ENCODE measurements at regions not wholly inside any gene's neighbourhood (a gene's known extent, or its start where the extent isn't known, plus 50 kb on each side); places are given as distances from the start of the nearest gene placed in this dataset.

- Histone ChIP-seq H3K36me3 (replicated peaks; ENCODE audit: control insufficient read depth, insufficient read depth, low read length) (no peaks in the 10 kb centered on the region), H3K27me3 (ENCODE audit: control insufficient read depth, insufficient read depth, low read length) (no peaks in the 10 kb centered on the region), H3K4me3 (ENCODE audit: insufficient read depth, low read depth, low read length) (no peak overlapping the region)
- DNase-seq: no peak
Measured at GRCh38 chr11:113602483-113602882, 103.6 kb downstream of the TMPRSS5 start.

DNA sequence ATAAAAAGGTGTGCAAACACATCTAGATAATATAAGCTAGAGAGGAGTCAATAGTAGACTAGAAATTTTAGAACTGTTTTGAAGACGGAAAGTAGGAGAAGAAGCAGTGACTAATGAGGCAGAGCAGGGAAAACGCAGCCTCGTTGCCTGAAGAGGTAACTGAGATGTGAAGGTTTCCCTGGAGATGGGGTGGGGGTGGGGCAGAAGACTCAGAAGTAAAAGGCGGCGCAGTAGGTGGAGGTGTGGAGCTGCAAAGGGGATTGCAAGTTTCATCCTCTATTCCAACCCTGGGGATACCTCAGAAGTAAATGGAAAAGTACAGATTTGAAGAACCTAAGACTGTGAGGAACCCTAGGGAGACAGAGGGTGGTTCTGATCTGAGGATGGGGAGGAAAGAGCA, 109.5 kb downstream of the TMPRSS5 start:
- no peaks in the 10 kb centered on the region for H3K36me3 ChIP-seq (replicated peaks; ENCODE audit: control insufficient read depth, insufficient read depth, low read length)
- no peak overlapping the region for H3K4me3 ChIP-seq (ENCODE audit: insufficient read depth, low read depth, low read length)
- H3K27me3 ChIP-seq (ENCODE audit: control insufficient read depth, insufficient read depth, low read length): no peaks in the 10 kb centered on the region
- peak; percentile 15 for DNase-seq

- Histone ChIP-seq H3K4me3 (ENCODE audit: insufficient read depth, low read depth, low read length) (no peak overlapping the region), H3K36me3 (replicated peaks; ENCODE audit: control insufficient read depth, insufficient read depth, low read length) (no peaks in the 10 kb centered on the region), H3K27me3 (ENCODE audit: control insufficient read depth, insufficient read depth, low read length) (no peaks in the 10 kb centered on the region)
- no peak for DNase-seq
Measured at GRCh38 chr11:113595810-113596594, 110.1 kb downstream of the TMPRSS5 start.

GRCh38 chr11:113593698-113594308, 112.3 kb downstream of the TMPRSS5 start:
- Histone ChIP-seq H3K27me3 (ENCODE audit: control insufficient read depth, insufficient read depth, low read length) (no peaks in the 10 kb centered on the region), H3K4me3 (ENCODE audit: insufficient read depth, low read depth, low read length) (no peak overlapping the region), H3K36me3 (replicated peaks; ENCODE audit: control insufficient read depth, insufficient read depth, low read length) (no peaks in the 10 kb centered on the region)
- no peak for DNase-seq

GRCh38 chr11:113591117-113591516, 115.0 kb downstream of the TMPRSS5 start:
- no peaks in the 10 kb centered on the region for H3K27me3 ChIP-seq (ENCODE audit: control insufficient read depth, insufficient read depth, low read length)

DNA sequence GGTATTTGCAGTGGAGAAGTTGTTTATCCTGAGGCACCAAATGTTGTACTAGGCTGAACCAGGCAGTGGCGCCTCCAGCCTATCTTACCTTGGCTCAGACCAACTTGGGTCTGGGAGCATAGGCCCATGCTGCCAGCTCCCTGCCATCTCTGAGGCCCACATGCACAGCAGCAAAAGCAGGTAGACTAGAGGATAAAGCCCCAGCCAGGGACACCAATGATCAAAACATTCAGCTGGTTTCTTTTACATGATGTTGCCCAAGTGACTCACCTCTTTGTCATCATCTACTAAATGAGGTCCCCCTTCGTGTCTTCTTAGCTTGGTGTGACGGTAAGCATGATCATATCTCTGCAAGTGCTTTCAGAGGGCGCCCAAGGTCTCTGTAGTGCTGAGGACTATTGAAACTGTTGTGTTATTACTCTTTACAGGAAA, 112.1 kb upstream of the DRD2 start:
- DNase-seq: no peak
- Histone ChIP-seq H3K27me3 (ENCODE audit: control insufficient read depth, insufficient read depth, low read length) (no peaks in the 10 kb centered on the region), H3K4me3 (ENCODE audit: insufficient read depth, low read depth, low read length) (no peak overlapping the region), H3K36me3 (replicated peaks; ENCODE audit: control insufficient read depth, insufficient read depth, low read length) (no peaks in the 10 kb centered on the region)

More at GRCh38 chr11:113591117-113591516, 115.0 kb downstream of the TMPRSS5 start:
- Histone ChIP-seq H3K36me3 (replicated peaks; ENCODE audit: control insufficient read depth, insufficient read depth, low read length) (no peaks in the 10 kb centered on the region), H3K4me3 (ENCODE audit: insufficient read depth, low read depth, low read length) (no peak overlapping the region)
- no peak for DNase-seq

- H3K4me3 ChIP-seq (ENCODE audit: insufficient read depth, low read depth, low read length): no peak overlapping the region
- no peak for DNase-seq
- no peaks in the 10 kb centered on the region for H3K36me3 ChIP-seq (replicated peaks; ENCODE audit: control insufficient read depth, insufficient read depth, low read length)
- no peaks in the 10 kb centered on the region for H3K27me3 ChIP-seq (ENCODE audit: control insufficient read depth, insufficient read depth, low read length)
Measured at GRCh38 chr11:113584371-113584770, 109.2 kb upstream of the DRD2 start.

- Histone ChIP-seq H3K4me3 (ENCODE audit: insufficient read depth, low read depth, low read length) (no peak overlapping the region), H3K36me3 (replicated peaks; ENCODE audit: control insufficient read depth, insufficient read depth, low read length) (no peaks in the 10 kb centered on the region), H3K27me3 (ENCODE audit: control insufficient read depth, insufficient read depth, low read length) (no peaks in the 10 kb centered on the region)
- no peak for DNase-seq
Measured at GRCh38 chr11:113581713-113582112, 106.5 kb upstream of the DRD2 start.

GRCh38 chr11:113579292-113579940, 104.2 kb upstream of the DRD2 start:
- no peaks in the 10 kb centered on the region for H3K36me3 ChIP-seq (replicated peaks; ENCODE audit: control insufficient read depth, insufficient read depth, low read length)
- DNase-seq: no peak
- H3K27me3 ChIP-seq (ENCODE audit: control insufficient read depth, insufficient read depth, low read length): no peaks in the 10 kb centered on the region
- no peak overlapping the region for H3K4me3 ChIP-seq (ENCODE audit: insufficient read depth, low read depth, low read length)

- no peak for DNase-seq
- no peak overlapping the region for H3K4me3 ChIP-seq (ENCODE audit: insufficient read depth, low read depth, low read length)
- no peaks in the 10 kb centered on the region for H3K27me3 ChIP-seq (ENCODE audit: control insufficient read depth, insufficient read depth, low read length)
- H3K36me3 ChIP-seq (replicated peaks; ENCODE audit: control insufficient read depth, insufficient read depth, low read length): no peaks in the 10 kb centered on the region
Measured at GRCh38 chr11:113578715-113579250, 103.6 kb upstream of the DRD2 start.

DNA sequence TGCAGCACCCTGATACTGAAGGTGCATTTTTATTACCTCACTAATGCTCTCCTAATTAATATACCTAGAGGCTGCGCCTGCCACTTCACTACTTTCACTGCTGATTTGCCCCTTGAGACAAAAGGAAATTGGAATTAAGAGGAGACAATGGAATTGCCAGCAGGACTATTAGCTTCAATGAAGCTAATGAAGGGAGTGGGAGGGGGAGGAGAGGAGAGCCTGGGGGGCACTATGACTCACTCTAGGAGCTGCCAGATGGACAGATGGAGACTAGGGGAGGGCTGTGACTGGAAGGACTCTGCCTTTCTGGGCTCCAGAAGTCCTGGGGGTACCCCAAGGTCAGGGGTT, 102.8 kb upstream of the DRD2 start:
- H3K36me3 ChIP-seq (replicated peaks; ENCODE audit: control insufficient read depth, insufficient read depth, low read length): no peaks in the 10 kb centered on the region
- DNase-seq: peak; percentile 33
- H3K4me3 ChIP-seq (ENCODE audit: insufficient read depth, low read depth, low read length): no peak overlapping the region
- no peaks in the 10 kb centered on the region for H3K27me3 ChIP-seq (ENCODE audit: control insufficient read depth, insufficient read depth, low read length)

GRCh38 chr11:113577356-113578032, 102.3 kb upstream of the DRD2 start:
- H3K27me3 ChIP-seq (ENCODE audit: control insufficient read depth, insufficient read depth, low read length): no peaks in the 10 kb centered on the region
- DNase-seq: no peak
- no peak overlapping the region for H3K4me3 ChIP-seq (ENCODE audit: insufficient read depth, low read depth, low read length)
- H3K36me3 ChIP-seq (replicated peaks; ENCODE audit: control insufficient read depth, insufficient read depth, low read length): no peaks in the 10 kb centered on the region

- Histone ChIP-seq H3K36me3 (replicated peaks; ENCODE audit: control insufficient read depth, insufficient read depth, low read length) (no peaks in the 10 kb centered on the region), H3K27me3 (ENCODE audit: control insufficient read depth, insufficient read depth, low read length) (no peaks in the 10 kb centered on the region), H3K4me3 (ENCODE audit: insufficient read depth, low read depth, low read length) (no peak overlapping the region)
- no peak for DNase-seq
Measured at GRCh38 chr11:113574586-113574985, 99.4 kb upstream of the DRD2 start.

- no peak for DNase-seq
- no peak overlapping the region for H3K4me3 ChIP-seq (ENCODE audit: insufficient read depth, low read depth, low read length)
- H3K36me3 ChIP-seq (replicated peaks; ENCODE audit: control insufficient read depth, insufficient read depth, low read length): no peaks in the 10 kb centered on the region
- no peaks in the 10 kb centered on the region for H3K27me3 ChIP-seq (ENCODE audit: control insufficient read depth, insufficient read depth, low read length)
Measured at GRCh38 chr11:113574171-113574570, 99.0 kb upstream of the DRD2 start.

Measured in H7 (cell line).